ENCODE measurements at regions not wholly inside any gene's neighbourhood (a gene's known extent, or its start where the extent isn't known, plus 50 kb on each side); places are given as distances from the start of the nearest gene placed in this dataset.
A peak's percentile ranks its signal among the peaks of the same experiment; 100 is the strongest.

DNA sequence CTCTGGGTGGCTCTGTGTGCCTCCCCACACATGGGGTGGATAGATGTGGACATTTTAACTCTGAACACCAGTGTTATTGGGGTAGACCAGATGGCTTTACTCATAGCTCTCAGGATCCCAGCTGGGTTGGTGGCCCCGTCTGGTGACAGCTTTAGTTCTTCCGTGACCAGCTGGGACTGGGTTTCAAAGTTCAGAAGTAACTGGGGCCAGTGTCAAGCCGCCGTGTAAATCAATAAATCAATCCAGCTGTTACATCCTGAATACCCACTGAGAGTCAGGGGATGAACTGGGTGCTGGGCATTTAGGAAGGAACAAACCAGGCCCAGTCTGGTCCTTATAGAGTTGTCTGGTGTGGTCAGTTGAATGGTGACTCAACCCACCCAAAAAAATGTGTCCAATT lies 269.4 kb downstream of the CTTN start (continued):
- TF ChIP-seq KAT8 (CRISPR knock-in tag; IDR thresholded peaks at IDR 0.05) = no peak
- no peak for TF ChIP-seq REXO4 (CRISPR knock-in tag; IDR thresholded peaks at IDR 0.05; ENCODE audit: borderline replicate concordance)
- no peak for TF ChIP-seq GTF3A (CRISPR knock-in tag; conservative IDR thresholded peaks at IDR 0.05)
- no peak for TF ChIP-seq SAFB2 (CRISPR knock-in tag; IDR thresholded peaks at IDR 0.05; ENCODE audit: borderline replicate concordance, low read depth)
- TF ChIP-seq AHDC1 (CRISPR knock-in tag; IDR thresholded peaks at IDR 0.05; ENCODE audit: borderline replicate concordance) = peak; percentile 30; the same call in 1 of the 2 replicates
- no peak for TF ChIP-seq ZNF446 (CRISPR knock-in tag; IDR thresholded peaks at IDR 0.05)
